Muscle layer of colon (tissue), 2 donors: ENCODE measurements at regions not wholly inside any gene's neighbourhood (a gene's known extent, or its start where the extent isn't known, plus 50 kb on each side); places are given as distances from the start of the nearest gene placed in this dataset.
"Not testable (repeated sequence)": the region's sequence is repeated elsewhere in the genome, so short reads cannot be mapped to it uniquely, and the experiment has no call there.

Source experiments
- H3K27ac ChIP-seq: one replicate; pipeline ENCODE4 v1.7.0; 2013; ENCODE audit warnings: low read depth, mild to moderate bottlenecking, low read length, moderate library complexity
- H3K27me3 ChIP-seq, 2 donors: one replicate each; pipeline ENCODE4 v1.7.0; 2013; ENCODE audit warnings: low read length in 2 of 2, mild to moderate bottlenecking in 2 of 2; ENCODE audit not compliant: insufficient read depth in 2 of 2, control insufficient read depth in 1 of 2
- H3K36me3 ChIP-seq: one replicate; pipeline ENCODE4 v1.7.0; 2013; ENCODE audit warnings: mild to moderate bottlenecking, low read length; ENCODE audit not compliant: insufficient read depth
- H3K4me1 ChIP-seq: one replicate; pipeline ENCODE4 v1.7.0; 2013; ENCODE audit warnings: mild to moderate bottlenecking, low read length; ENCODE audit not compliant: insufficient read depth
- H3K4me3 ChIP-seq, 2 donors: one replicate each; pipeline ENCODE4 v1.7.0; 2013; ENCODE audit warnings: low read length in 2 of 2, low read depth in 1 of 2, mild to moderate bottlenecking in 1 of 2, moderate library complexity in 1 of 2
- H3K9ac ChIP-seq: one replicate; pipeline ENCODE4 v1.7.0; 2013; ENCODE audit warnings: low read length
- H3K9me3 ChIP-seq: one replicate; pipeline ENCODE4 v1.7.0; 2013; ENCODE audit warnings: mild to moderate bottlenecking, low read length
- donor health status: abdominal sarcoma.
- donor health status: Adenocarcinoma of cecum.

- not testable (repeated sequence) for H3K4me3 ChIP-seq, H3K36me3 ChIP-seq, H3K9ac ChIP-seq, H3K27ac ChIP-seq, H3K9me3 ChIP-seq, H3K27me3 ChIP-seq, H3K4me1 ChIP-seq
Observed at GRCh38 chr1:800397-800796, 113.9 kb upstream of the OR4F16 start.

GRCh38 chr1:804378-805115, 118.1 kb upstream of the OR4F16 start:
- H3K4me1 ChIP-seq, H3K27ac ChIP-seq, H3K9ac ChIP-seq, H3K27me3 ChIP-seq, H3K4me3 ChIP-seq, H3K9me3 ChIP-seq, H3K36me3 ChIP-seq: not testable (repeated sequence)

- H3K9me3 ChIP-seq, H3K27ac ChIP-seq, H3K4me3 ChIP-seq, H3K4me1 ChIP-seq, H3K9ac ChIP-seq, H3K36me3 ChIP-seq, H3K27me3 ChIP-seq: not testable (repeated sequence)
Observed at GRCh38 chr1:805310-805709, 118.4 kb upstream of the SAMD11 start.

- H3K9me3 ChIP-seq, H3K4me3 ChIP-seq, H3K27me3 ChIP-seq, H3K36me3 ChIP-seq, H3K27ac ChIP-seq, H3K4me1 ChIP-seq, H3K9ac ChIP-seq: not testable (repeated sequence)
Observed at GRCh38 chr1:807066-807465, 116.7 kb upstream of the SAMD11 start.

GRCh38 chr1:807699-808390, 115.9 kb upstream of the SAMD11 start:
- not testable (repeated sequence) for H3K27ac ChIP-seq, H3K4me1 ChIP-seq, H3K9me3 ChIP-seq, H3K27me3 ChIP-seq, H3K9ac ChIP-seq, H3K4me3 ChIP-seq, H3K36me3 ChIP-seq

GRCh38 chr1:810949-811348, 112.8 kb upstream of the SAMD11 start:
- H3K9ac ChIP-seq, H3K27ac ChIP-seq, H3K9me3 ChIP-seq, H3K4me3 ChIP-seq, H3K27me3 ChIP-seq, H3K36me3 ChIP-seq, H3K4me1 ChIP-seq: not testable (repeated sequence)

- not testable (repeated sequence) for H3K4me1 ChIP-seq, H3K4me3 ChIP-seq, H3K27ac ChIP-seq, H3K27me3 ChIP-seq, H3K36me3 ChIP-seq, H3K9ac ChIP-seq, H3K9me3 ChIP-seq
Observed at GRCh38 chr1:812535-813127, 111.1 kb upstream of the SAMD11 start.

GRCh38 chr1:814543-814942, 109.2 kb upstream of the SAMD11 start:
- H3K4me3 ChIP-seq, H3K9ac ChIP-seq, H3K9me3 ChIP-seq, H3K27me3 ChIP-seq, H3K27ac ChIP-seq, H3K4me1 ChIP-seq, H3K36me3 ChIP-seq: not testable (repeated sequence)

GRCh38 chr1:815147-815922, 108.4 kb upstream of the SAMD11 start:
- not testable (repeated sequence) for H3K4me1 ChIP-seq, H3K4me3 ChIP-seq, H3K27me3 ChIP-seq, H3K27ac ChIP-seq, H3K36me3 ChIP-seq, H3K9me3 ChIP-seq, H3K9ac ChIP-seq

- H3K27me3 ChIP-seq, H3K36me3 ChIP-seq, H3K9me3 ChIP-seq, H3K9ac ChIP-seq, H3K4me1 ChIP-seq: not testable (repeated sequence)
- Histone ChIP-seq H3K4me3 (peak overlapping the region in 1 of 2 donors; percentile 38), H3K27ac (peak overlapping the region; percentile 61)
Observed at GRCh38 chr1:817071-817599, 106.6 kb upstream of the SAMD11 start.
